A673 (cell line): ENCODE measurements at regions not wholly inside any gene's neighbourhood (a gene's known extent, or its start where the extent isn't known, plus 50 kb on each side); places are given as distances from the start of the nearest gene placed in this dataset.

Experiments
- BruUV-seq: library from RNA; stranded (reverse); fragments of 400-500 nt; replicated peaks from 2 replicates; lab custom pipeline; 2021; lab: Mats Ljungman, UMichigan
- CTCF ChIA-PET: fragments of 300-600 bp; sonication (Branson Sonifier 250); formaldehyde crosslinking; loops from one replicate; lab custom pipeline; 2022; ENCODE audit warnings: antibody characterized with exemption; lab: Charles Lee
- POLR2A ChIA-PET: fragments of 300-600 bp; sonication (Branson Sonifier 250); formaldehyde crosslinking; loops from one replicate; lab custom pipeline; 2022; ENCODE audit warnings: antibody characterized with exemption; ENCODE audit not compliant: low non-redundant PET; lab: Charles Lee
- DNase-seq: peaks from one replicate; pipeline ENCODE4 v3.0.0-alpha.2; 2015; ENCODE audit warnings: low spot score
- H3K27ac ChIP-seq: fragments of 200-600 bp; sonication (generic); 2 replicates; pipeline ENCODE4 v1.5.1; 2016; ENCODE audit warnings: mixed run types, low read depth, mild to moderate bottlenecking, mixed read lengths, antibody characterized with exemption, low read length; ENCODE audit not compliant: poor library complexity, severe bottlenecking
- H3K27me3 ChIP-seq: fragments of 200-600 bp; sonication (generic); replicated peaks from 2 replicates; pipeline ENCODE4 v1.6.1; 2017; ENCODE audit warnings: mixed run types, low read depth, mild to moderate bottlenecking, mixed read lengths, antibody characterized with exemption, low read length; ENCODE audit not compliant: insufficient read depth, poor library complexity
- H3K36me3 ChIP-seq: fragments of 200-600 bp; sonication (generic); 2 replicates; pipeline ENCODE4 v1.6.1; 2016; ENCODE audit warnings: mixed run types, mild to moderate bottlenecking, mixed read lengths, antibody characterized with exemption, low read length; ENCODE audit not compliant: insufficient read depth, poor library complexity, severe bottlenecking
- H3K4me1 ChIP-seq: fragments of 200-600 bp; sonication (generic); 2 replicates; pipeline ENCODE4 v1.6.1; 2017; ENCODE audit warnings: mixed run types, mild to moderate bottlenecking, mixed read lengths, antibody characterized with exemption, low read length; ENCODE audit not compliant: insufficient read depth, poor library complexity, severe bottlenecking
- H3K4me3 ChIP-seq: fragments of 200-600 bp; sonication (generic); 2 replicates; pipeline ENCODE4 v1.5.1; 2016; ENCODE audit warnings: low read depth, mixed run types, mild to moderate bottlenecking, mixed read lengths, low read length; ENCODE audit not compliant: poor library complexity, severe bottlenecking
- H3K9me3 ChIP-seq: fragments of 200-600 bp; sonication (generic); 2 replicates; pipeline ENCODE4 v1.6.1; 2016; ENCODE audit warnings: mixed run types, low read depth, mild to moderate bottlenecking, mixed read lengths, antibody characterized with exemption, low read length; ENCODE audit not compliant: poor library complexity, severe bottlenecking
- EZH2 ChIP-seq: fragments of 200-600 bp; sonication (generic); IDR thresholded peaks from 2 replicates; pipeline ENCODE4 v1.6.1; 2017; ENCODE audit warnings: borderline replicate concordance, low read depth, mild to moderate bottlenecking, mixed read lengths, antibody characterized with exemption, low read length; ENCODE audit not compliant: poor library complexity, severe bottlenecking
- intact Hi-C: fragments of 100-400 bp; cut with micrococcal nuclease; formaldehyde crosslinking; loops from one replicate; pipeline ENCODE4 v1.10.0; 2022; ENCODE audit not compliant: unreplicated experiment
- TF ChIP-seq, protein P1 (sequence below): fragments of 300-800, 200-600 bp; sonication (generic); conservative IDR thresholded peaks from 2 replicates; pipeline ENCODE4 v1.5.1; 2017; ENCODE audit warnings: low read depth, mild to moderate bottlenecking, antibody characterized with exemption, low read length, moderate library complexity, mixed read lengths

DNA sequence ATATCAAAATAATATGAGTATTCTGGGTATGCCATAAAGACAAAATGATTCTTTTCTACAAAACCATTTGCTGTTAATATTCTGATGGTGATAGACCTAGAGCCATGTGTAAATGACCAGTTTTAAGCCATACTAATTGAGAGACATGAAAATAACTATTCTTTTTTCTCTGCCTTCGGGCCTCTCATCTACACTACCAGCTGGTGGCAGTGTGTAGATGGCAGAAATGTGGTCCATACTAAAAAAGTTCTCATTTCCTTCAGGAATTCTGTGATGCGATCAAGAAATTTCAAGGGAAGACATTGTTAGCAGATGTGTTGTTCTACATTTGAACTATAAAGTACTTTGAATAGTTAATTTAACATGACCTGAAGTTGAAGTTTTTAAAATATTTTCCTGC is 485.2 kb downstream of the TRIB2 start:
- H3K27me3 ChIP-seq: no peaks in the 10 kb centered on the region
- no peaks in the 10 kb centered on the region for H3K4me1 ChIP-seq
- no peak overlapping the region for H3K4me3 ChIP-seq
- peak; percentile 11 for DNase-seq
- no TSS peak for BruUV-seq
- intact Hi-C loops: no loop called here
- no peak for TF ChIP-seq EZH2
- TF ChIP-seq, protein P1, sequence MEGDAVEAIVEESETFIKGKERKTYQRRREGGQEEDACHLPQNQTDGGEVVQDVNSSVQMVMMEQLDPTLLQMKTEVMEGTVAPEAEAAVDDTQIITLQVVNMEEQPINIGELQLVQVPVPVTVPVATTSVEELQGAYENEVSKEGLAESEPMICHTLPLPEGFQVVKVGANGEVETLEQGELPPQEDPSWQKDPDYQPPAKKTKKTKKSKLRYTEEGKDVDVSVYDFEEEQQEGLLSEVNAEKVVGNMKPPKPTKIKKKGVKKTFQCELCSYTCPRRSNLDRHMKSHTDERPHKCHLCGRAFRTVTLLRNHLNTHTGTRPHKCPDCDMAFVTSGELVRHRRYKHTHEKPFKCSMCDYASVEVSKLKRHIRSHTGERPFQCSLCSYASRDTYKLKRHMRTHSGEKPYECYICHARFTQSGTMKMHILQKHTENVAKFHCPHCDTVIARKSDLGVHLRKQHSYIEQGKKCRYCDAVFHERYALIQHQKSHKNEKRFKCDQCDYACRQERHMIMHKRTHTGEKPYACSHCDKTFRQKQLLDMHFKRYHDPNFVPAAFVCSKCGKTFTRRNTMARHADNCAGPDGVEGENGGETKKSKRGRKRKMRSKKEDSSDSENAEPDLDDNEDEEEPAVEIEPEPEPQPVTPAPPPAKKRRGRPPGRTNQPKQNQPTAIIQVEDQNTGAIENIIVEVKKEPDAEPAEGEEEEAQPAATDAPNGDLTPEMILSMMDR: peak; percentile 53
- ChIA-PET POLR2A (no interaction called here), CTCF (no interaction called here)
- no peaks in the 10 kb centered on the region for H3K36me3 ChIP-seq
- H3K27ac ChIP-seq: no peak overlapping the region
- H3K9me3 ChIP-seq: no peaks in the 10 kb centered on the region

DNA sequence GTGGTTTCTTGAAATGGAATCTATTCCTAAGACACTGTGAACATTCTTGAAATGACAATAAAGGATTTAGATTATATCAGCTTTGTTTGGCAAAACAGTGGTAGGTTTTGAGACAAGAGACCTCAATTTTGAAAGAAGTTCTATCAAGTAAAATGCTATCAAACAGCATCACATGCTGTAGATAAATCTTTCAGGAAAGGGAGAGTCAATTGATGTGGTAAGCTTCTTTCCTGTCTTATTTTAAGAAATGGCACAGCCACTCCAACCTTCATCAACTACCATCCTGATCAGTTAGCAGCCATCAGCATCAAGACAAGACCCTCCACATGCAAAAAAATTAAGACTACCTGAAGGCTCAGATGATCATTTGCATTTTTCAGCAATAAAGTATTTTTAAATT is 495.4 kb downstream of the TRIB2 start:
- Histone ChIP-seq H3K4me1 (no peaks in the 10 kb centered on the region), H3K36me3 (no peaks in the 10 kb centered on the region), H3K27ac (no peak overlapping the region), H3K4me3 (no peak overlapping the region), H3K9me3 (no peaks in the 10 kb centered on the region), H3K27me3 (no peaks in the 10 kb centered on the region)
- intact Hi-C loops: no loop called here
- ChIA-PET POLR2A (no interaction called here), CTCF (no interaction called here)
- TF ChIP-seq, protein P1: no peak
- TF ChIP-seq EZH2: no peak
- no TSS peak for BruUV-seq
- no peak for DNase-seq

DNA sequence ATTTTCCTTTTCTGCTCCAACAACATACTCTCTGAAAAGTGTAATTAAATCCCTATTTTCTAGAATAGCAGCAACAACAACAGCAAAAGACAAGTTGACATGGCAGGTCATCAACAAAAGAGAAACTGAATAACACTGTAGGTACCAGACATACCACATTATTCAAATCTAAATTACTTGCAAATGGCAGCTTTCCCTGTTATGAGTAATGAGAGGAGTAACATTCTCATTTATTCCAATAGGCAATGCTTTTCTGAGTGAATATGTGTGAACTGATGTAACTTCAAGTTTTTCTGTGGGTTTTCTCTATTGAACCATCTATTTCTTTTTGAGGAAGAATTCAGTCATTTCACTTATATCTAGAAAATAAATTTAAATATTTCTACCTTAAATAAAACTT is 501.5 kb downstream of the TRIB2 start:
- Histone ChIP-seq H3K27ac (no peak overlapping the region), H3K4me1 (no peaks in the 10 kb centered on the region), H3K27me3 (no peaks in the 10 kb centered on the region), H3K9me3 (no peaks in the 10 kb centered on the region), H3K36me3 (no peaks in the 10 kb centered on the region), H3K4me3 (no peak overlapping the region)
- no peak for DNase-seq
- BruUV-seq: no TSS peak
- no peak for TF ChIP-seq EZH2
- TF ChIP-seq, protein P1: no peak
- intact Hi-C loops: no loop called here
- CTCF ChIA-PET: no interaction called here
- POLR2A ChIA-PET: no interaction called here
